ENCODE measurements at regions not wholly inside any gene's neighbourhood (a gene's known extent, or its start where the extent isn't known, plus 50 kb on each side); places are given as distances from the start of the nearest gene placed in this dataset.
A peak's percentile ranks its signal among the peaks of the same experiment; 100 is the strongest.

GRCh38 chr1:94734963-94735901, 84.9 kb upstream of the SLC44A3 start:
- peak; percentile 46 to 60 (median 52) for DNase-seq

DNA sequence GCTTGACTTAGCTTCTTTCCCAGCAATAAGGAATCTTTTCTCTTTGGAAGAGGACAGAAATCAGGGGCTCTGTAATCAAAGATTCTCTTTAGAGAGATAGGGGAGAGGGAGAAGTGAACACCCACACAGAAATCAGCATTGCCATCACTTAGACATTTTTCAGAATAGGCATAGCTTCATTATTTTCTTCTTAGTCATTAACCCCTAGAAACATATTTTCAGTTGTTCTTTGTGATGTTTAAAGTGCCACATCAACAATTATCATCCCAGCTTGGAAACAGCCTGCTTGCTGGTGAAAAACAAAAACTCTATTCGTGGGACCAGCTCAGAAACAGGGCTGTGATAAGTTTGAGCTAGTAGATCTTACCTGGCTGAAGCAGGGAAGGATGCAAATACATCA, 88.3 kb upstream of the SLC44A3 start:
- no peak for DNase-seq

DNA sequence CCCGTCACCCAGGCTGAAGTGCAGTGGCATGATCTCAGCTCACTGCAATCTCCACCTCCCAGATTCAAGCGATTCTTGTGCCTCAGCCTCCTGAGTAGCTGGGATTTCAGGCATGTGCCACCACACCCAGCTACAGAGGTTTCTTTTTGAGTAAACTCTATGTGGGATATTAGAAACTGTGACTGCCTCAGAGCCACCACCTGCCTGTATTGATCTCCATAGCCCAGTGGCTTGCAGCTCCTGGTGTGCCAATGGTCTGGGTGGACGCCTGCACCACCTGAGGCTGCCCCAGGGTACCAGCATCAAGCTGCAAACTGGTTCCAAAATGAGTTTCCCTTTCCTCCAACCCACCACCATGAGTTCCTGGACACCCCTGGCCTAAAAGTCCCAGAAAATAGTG, 89.7 kb upstream of the SLC44A3 start:
- no peak for DNase-seq

DNA sequence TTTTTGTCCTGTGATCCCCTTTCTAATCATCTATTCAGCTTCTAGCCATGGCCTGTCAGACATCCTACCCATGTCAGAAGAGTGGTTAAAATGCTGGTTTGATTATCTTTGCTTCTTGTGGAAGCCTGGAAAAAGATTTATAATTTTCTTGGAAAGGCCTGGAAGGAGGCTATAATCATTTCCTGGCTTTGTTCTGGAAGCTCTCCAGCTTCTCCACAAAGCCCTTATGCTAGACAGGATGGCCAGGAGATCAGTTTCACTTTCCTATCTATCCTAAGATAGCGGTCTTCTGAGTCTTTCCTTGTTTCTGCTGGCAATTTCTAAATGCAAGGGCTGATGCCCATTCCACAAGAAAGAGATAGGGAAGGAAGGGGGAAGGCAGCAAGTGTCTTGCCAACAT, 90.9 kb upstream of the SLC44A3 start:
- peak in 1 of 3 donors; percentile 25 for DNase-seq

DNA sequence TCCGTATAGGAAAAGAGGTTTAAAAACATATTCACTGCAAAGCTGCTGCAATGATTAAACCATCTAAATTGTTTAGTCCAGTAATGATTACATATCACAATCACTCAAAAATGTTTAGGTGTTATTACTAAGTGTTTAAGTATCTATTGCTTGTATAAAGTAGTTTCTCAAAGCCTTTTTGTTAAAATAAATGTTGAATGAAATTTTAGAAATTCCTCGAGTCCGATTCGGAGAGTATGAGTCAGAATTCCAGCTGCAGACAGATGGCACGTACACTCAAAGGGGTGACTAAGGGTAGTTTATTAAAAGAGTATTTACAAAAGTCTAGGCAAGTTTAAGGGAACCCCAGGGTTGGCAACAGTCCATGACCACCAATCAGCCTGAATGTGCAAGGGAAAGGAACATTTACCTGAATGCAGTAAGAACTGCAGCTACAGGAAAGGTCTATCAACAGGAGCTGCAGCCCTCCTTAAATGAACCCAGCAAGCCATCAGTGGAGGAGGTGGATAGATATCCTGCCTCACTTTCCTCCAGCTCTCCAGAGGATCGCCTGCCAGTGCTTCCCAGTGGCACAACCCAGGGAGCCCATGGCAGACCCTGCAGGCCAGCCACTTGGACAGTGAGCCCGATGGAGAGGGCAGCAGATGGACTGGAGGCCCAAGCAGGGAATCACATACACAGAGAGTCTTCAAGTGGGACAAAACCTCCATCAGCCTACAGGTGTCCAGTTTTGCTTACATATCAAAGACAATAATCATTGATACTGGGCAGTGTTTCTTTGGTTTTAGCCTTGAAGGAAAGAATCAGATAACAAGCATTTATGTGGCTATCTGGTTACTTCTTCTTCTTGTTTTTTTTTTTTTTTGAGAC, 92.1 kb upstream of the SLC44A3 start:
- DNase-seq: peak; percentile 78 to 93 (median 81)

DNA sequence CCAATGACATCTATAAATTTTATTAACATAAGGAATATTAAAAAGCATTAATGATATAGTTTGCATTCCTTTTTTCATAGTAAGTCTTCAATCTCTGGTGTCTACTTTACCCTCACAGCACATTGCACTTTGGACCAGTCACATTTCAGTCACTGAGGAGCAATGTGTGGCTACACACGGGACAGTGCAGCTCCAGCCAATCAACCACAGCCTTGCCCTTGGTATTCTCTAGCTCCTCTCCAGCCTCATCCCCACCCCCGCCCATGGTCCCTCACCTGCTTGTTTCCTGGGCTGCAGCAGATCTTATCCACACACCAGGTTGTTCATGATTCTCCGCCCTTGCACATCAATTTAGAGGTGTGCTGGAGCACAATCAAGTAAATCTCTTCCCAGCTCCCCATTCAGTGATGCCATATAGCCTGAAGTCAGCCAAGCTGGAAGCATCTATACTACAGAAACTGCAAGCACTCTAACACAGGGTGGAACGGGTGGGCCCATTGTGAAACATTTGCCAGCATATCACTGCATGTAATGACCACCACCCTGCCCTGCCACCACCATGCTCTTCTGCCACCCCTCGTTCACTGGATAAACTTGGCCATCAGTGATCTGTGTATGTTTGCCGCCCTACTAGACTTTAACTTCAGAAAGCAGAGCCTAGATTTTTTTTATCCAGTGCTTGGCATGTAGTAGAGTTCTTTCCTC, 93.0 kb upstream of the SLC44A3 start:
- no peak for DNase-seq

DNA sequence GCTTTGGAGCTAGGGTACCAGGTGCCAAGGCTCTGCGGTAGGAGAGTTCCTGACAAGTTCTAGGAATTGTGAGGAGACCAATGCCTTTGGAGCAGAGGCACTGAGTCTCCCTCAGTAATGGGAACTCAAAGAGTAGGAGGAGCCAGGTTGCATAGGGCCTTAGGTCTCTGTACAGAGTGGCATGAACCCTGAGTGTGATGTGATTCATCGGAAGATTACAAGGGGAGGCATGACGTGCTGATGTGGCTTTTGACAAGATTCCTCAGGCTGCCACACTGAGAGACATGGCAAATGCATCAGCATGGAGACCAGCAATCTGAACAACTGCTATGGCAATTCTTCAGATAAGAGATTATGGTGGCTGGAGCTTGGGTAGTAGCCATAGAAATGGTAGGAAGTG, 94.6 kb upstream of the SLC44A3 start:
- peak; percentile 65 to 77 (median 73) for DNase-seq

DNA sequence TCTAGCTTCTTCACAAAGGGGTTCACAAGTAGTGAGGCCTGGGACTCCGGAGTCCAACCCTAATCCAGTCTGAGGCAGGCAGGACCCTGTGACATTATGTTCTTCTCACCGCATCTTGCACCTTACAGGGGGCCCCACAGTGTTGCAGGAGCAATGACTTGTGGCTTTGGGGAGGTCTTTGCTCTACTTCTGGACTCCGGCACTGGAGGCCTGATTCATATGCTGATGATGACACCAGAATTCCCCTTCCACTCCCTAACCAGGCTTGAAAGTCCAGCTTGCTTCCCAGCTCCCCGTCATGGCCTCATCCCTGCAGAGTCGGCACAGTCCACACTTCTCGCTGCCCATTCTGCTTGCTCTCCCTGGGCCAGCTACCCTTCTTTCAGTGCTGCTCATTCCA, 96.3 kb upstream of the SLC44A3 start:
- DNase-seq: peak; percentile 83 to 89 (median 87)

DNA sequence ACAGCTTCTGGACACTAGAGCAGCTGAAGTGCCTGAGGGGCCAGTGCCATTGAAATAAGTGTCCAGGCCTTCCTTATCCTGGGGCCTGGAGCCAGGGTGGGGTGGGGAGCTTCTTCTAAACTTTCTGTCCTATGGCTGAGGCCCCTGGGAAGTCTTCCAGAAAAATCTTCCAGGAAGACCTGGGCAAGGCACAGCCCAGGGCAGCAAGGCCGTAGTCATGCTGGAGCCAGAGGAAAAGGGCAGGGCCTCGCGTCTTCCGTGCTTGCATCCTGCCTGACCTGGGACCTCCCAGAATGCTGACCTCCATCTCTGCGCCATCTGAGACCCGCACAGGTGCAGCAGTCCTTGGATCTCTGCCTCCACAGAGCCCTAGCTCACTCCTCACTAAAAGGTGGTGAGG, 96.7 kb upstream of the SLC44A3 start:
- no peak for DNase-seq

DNA sequence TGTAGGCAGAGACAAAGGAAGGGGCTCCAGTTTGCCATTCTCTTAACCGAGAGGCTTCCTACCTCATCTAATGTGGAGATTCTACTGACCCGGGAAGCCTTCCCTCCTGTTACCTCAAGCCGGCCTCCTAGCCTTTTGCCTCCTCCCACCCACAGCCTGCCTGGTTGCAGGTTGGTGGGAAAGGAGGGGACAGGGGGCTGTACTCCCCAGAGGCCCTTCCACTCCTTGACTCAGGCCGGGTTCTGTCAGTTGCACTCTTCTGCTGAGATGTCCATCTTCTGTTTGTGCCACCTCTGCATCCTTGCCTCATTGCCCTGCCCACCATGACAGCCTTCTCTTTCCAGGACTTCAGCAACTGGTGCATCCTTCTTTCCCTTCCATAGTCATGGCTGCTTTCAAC, 98.0 kb upstream of the SLC44A3 start:
- DNase-seq: peak in 1 of 3 donors; percentile 26

DNA sequence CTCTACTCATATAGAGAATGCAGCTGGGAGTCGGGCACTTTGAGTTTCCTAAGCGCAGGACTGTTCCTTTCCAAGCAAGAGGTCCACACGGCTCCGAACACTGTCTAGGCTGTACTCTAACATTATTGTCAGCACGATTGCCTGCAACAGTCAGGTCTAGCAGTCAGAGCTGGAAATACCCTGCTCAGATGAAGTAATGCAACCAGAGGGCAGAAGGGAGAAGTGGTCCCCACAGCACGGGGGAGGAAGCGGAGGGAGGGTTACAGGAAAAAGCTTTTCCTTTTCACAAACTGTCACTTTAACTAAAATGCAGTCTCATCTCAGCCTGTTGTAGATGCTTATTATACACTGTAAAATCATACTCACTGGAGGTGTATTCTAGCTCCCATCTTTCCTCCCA, 98.9 kb upstream of the SLC44A3 start:
- peak; percentile 92 to 97 (median 95) for DNase-seq

DNA sequence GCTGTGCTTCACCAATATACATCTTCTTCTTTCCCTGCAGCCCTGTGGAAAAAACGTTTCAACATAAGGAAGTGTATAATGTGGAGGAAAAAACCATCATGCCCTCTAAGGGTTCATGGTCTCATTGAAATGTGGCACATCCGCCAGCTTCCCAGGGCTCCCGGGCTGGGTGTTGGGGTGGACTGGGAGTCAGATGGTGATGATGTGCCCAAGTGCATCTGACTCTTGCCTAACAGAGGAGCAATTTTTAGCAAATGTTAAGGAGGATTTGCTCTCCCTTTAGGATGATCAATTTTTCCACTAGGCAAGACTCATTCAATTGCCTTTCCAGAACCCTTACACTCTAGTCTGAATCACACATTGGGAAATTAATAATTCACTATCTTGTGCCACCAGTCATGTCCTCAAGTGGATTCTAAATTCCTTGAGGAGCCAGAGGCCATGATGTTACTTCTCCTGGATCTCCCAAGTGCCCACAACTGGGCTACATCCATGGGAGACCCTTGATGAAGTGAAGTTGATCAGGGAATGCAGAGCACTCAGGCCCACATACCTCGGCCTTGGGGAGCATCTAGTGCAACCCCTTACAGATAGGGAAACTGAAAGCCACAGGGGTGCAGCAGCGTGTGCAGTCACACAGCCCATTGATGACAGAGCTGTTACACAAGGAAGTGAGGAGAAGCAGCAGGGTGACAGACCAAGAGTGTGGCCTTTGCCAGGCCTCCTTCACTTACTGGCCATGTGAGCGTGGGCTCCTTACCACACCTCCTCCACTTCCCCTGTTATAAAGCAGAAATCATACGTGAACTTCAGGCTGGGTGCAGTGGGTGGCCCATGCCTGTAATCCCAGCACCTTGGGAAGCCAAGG, 100.0 kb upstream of the SLC44A3 start:
- peak; percentile 92 to 96 (median 93) for DNase-seq

DNA sequence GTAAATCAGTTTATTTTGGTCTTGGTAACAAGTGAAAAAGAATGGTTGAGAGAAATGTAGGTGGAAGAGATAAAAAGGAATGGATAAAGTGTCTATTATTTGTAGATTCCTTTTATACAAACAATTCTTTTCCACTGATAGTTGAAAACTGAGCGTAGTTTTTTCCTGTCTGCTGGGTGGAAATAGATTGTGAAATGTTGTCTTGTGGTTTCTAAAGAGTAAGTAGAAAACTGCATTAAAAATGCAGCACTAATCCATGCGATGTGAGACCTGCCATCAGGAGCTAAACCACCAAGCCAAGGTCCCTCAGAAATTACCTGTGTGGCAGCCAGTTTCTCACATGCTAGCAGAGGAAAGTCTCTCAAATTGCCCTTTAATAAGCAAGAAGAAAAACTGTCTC, 103.2 kb upstream of the SLC44A3 start:
- peak in 2 of 3 donors; percentile 46 to 54 for DNase-seq

DNA sequence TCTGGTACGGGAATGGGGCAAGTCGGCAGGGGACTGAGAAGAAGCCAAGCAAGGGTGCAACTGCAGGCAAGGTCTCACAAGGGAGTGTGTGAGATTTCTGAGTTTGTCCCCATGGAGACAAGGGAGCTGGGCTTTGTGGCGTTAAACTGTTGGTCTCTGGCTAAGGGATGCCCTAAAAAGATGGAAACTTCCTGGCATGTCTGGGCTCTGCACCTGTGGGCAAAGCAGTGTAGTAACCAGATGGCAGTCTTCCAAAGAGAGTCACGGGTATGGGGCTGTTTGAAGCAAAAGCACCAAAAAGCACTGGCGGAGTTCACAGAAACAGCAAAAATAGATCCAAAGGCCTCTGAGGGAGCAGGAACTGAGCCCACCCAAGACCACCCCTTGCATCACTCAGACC, 104.8 kb upstream of the SLC44A3 start:
- DNase-seq: no peak

GRCh38 chr1:94714552-94714951, 105.6 kb upstream of the SLC44A3 start:
- DNase-seq: no peak

DNA sequence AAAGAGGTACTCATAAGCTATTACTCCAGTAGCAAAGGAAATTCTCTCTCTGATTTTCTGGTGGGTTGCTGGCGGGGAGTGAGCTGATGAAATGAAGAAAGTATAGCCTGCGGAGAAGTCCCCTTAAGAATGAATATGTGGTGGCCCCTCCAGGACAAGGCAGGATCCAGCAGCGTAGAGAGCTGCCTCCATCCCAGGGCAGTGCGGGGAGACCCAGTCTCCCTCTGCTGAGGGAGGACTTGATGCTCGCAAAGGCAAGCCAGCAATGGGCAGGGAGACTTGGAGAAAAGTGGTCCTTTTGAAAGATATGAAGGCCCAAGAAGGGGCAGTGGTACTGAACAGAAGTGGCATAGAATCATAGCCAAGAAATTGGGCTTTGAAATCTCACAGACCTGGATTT, 106.0 kb upstream of the SLC44A3 start:
- DNase-seq: no peak

GRCh38 chr1:94713472-94714141, 106.5 kb upstream of the SLC44A3 start:
- DNase-seq: peak; percentile 94 to 96 (median 96)

- DNase-seq: no peak
These were observed 110.1 kb upstream of the SLC44A3 start for GRCh38 chr1:94709891-94710581.

DNA sequence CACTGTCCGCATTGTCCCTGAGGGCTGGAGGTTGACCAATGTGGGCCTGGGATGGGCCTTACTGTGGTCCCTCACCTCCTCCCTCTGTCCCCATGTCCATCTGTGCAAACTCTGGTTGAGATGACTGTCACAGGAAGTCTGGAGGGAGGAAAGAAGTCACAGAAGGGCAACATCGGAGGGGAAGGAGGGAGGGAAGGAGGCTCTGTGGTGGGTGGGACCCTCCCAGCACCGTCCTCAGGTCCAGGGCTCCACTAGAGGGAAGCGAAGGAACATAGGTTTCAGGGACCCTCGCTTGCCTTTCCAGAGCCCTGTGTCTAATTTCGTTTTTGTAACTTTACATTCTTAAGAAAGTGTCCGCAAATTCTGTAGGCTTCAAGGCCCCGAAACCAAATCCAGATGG, 111.3 kb upstream of the SLC44A3 start:
- no peak for DNase-seq

DNA sequence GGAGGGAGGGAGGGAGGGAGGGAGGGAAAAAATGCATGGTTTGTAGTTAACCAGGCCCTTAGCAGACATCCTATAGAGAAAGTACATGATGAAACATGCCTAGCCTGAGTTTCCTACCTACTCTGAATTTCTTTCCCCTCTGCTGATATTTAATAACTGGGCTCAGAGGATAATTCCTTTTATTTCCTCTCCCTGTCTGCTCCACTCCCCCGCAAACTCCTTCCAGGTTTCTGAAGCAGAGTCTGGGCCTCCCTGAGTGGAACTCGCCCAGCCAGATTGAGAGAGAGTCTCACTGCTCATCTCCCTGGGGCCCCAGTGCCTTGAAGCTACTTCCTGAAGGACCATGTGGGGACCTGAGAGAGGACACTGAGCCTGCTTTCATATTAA, 111.9 kb upstream of the SLC44A3 start:
- DNase-seq: no peak
